HEK293 (cell line): ENCODE measurements at regions not wholly inside any gene's neighbourhood (a gene's known extent, or its start where the extent isn't known, plus 50 kb on each side); places are given as distances from the start of the nearest gene placed in this dataset.

Experiments used
- ZNF324 ChIP-seq: fragments of 450-650 bp; formaldehyde crosslinking; IDR thresholded peaks from 2 replicates; pipeline ENCODE4 v1.5.1; 2016; ENCODE audit warnings: missing biosample characterization, missing genetic modification characterization
- ZNF792 ChIP-seq: fragments of 450-650 bp; formaldehyde crosslinking; IDR thresholded peaks from 2 replicates; pipeline ENCODE4 v1.5.1; 2016; ENCODE audit warnings: missing biosample characterization, missing genetic modification characterization

- no peak for TF ChIP-seq ZNF792 (tag by site-specific recombination)
- TF ChIP-seq ZNF324 (tag by site-specific recombination): no peak
Observed at GRCh38 chr13:76421011-76421410, 465.2 kb downstream of the KCTD12 start.
